IMR-90 (cell line): ENCODE measurements at regions not wholly inside any gene's neighbourhood (a gene's known extent, or its start where the extent isn't known, plus 50 kb on each side); places are given as distances from the start of the nearest gene placed in this dataset.

Source experiments
- CEBPB ChIP-seq: IDR thresholded peaks from 2 replicates; pipeline ENCODE4 v1.6.1; 2012; ENCODE audit warnings: low read depth, low read length, improper control_type of control experiment
- CHD1 ChIP-seq: IDR thresholded peaks from 2 replicates; pipeline ENCODE4 v1.6.1; 2012; ENCODE audit warnings: low read depth, low read length, improper control_type of control experiment
- MAFK ChIP-seq: IDR thresholded peaks from 2 replicates; pipeline ENCODE4 v1.6.1; 2012; ENCODE audit warnings: low read depth, low read length, improper control_type of control experiment
- MAZ ChIP-seq: IDR thresholded peaks from 2 replicates; pipeline ENCODE4 v1.6.1; 2012; ENCODE audit warnings: low read depth, mild to moderate bottlenecking, low read length, improper control_type of control experiment, moderate library complexity, borderline replicate concordance
- MXI1 ChIP-seq: IDR thresholded peaks from 2 replicates; pipeline ENCODE4 v1.6.1; 2012; ENCODE audit warnings: low read depth, mild to moderate bottlenecking, low read length, moderate library complexity, borderline replicate concordance
- POLR2A ChIP-seq: IDR thresholded peaks from 2 replicates; pipeline ENCODE4 v1.6.1; 2012; ENCODE audit warnings: mild to moderate bottlenecking, low read depth, low read length
- RAD21 ChIP-seq: IDR thresholded peaks from 2 replicates; pipeline ENCODE4 v1.6.1; 2012; ENCODE audit warnings: low read length, improper control_type of control experiment
- RFX5 ChIP-seq: IDR thresholded peaks from 2 replicates; pipeline ENCODE4 v1.8.0; 2012; ENCODE audit warnings: low read depth, mild to moderate bottlenecking, low read length, moderate library complexity
- SMC3 ChIP-seq: fragments of 150-350 bp; IDR thresholded peaks from 2 replicates; pipeline ENCODE4 v1.6.1; 2016; ENCODE audit warnings: low read depth, mild to moderate bottlenecking, antibody characterized with exemption, low read length, moderate library complexity
- TF ChIP-seq, protein P1 (sequence below): conservative IDR thresholded peaks from 2 replicates; pipeline ENCODE4 v1.5.1; 2012; ENCODE audit warnings: mild to moderate bottlenecking, low read depth, low read length, improper control_type of control experiment
- TF ChIP-seq, protein P2 (sequence below): fragments of 150-350 bp; IDR thresholded peaks from 2 replicates; pipeline ENCODE4 v1.6.1; 2016; ENCODE audit warnings: low read depth, mild to moderate bottlenecking, low read length, moderate library complexity, borderline replicate concordance

DNA sequence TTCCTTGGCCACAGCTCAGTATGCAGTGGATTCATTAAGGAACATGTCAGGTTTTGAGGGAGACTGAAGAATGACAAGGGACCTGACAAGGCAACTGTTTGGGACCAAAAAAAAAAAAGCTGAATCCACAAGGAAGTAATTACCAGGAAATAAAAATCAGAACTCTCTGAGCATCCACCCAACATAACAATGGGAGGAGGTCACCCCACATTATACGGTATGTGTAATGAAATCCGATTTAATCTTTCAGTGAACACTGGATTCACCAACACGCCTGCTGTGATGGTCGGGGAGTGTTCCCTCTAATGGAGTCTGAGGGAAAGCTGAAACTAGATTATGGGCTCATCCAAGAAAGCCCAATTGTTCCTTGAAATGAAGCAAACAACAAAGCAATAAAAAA is 329.3 kb downstream of the ETAA1 start:
- TF ChIP-seq RAD21 (no peak), POLR2A (no peak), CEBPB (no peak), MAFK (no peak), RFX5 (no peak), SMC3 (no peak), MXI1 (no peak), CHD1 (no peak), MAZ (no peak)
- TF ChIP-seq, protein P1, sequence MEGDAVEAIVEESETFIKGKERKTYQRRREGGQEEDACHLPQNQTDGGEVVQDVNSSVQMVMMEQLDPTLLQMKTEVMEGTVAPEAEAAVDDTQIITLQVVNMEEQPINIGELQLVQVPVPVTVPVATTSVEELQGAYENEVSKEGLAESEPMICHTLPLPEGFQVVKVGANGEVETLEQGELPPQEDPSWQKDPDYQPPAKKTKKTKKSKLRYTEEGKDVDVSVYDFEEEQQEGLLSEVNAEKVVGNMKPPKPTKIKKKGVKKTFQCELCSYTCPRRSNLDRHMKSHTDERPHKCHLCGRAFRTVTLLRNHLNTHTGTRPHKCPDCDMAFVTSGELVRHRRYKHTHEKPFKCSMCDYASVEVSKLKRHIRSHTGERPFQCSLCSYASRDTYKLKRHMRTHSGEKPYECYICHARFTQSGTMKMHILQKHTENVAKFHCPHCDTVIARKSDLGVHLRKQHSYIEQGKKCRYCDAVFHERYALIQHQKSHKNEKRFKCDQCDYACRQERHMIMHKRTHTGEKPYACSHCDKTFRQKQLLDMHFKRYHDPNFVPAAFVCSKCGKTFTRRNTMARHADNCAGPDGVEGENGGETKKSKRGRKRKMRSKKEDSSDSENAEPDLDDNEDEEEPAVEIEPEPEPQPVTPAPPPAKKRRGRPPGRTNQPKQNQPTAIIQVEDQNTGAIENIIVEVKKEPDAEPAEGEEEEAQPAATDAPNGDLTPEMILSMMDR: no peak
- TF ChIP-seq, protein P2, sequence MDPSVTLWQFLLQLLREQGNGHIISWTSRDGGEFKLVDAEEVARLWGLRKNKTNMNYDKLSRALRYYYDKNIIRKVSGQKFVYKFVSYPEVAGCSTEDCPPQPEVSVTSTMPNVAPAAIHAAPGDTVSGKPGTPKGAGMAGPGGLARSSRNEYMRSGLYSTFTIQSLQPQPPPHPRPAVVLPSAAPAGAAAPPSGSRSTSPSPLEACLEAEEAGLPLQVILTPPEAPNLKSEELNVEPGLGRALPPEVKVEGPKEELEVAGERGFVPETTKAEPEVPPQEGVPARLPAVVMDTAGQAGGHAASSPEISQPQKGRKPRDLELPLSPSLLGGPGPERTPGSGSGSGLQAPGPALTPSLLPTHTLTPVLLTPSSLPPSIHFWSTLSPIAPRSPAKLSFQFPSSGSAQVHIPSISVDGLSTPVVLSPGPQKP: no peak
